ENCODE measurements at regions not wholly inside any gene's neighbourhood (a gene's known extent, or its start where the extent isn't known, plus 50 kb on each side); places are given as distances from the start of the nearest gene placed in this dataset.

GRCh38 chr18:40926679-40927078 is 1028.4 kb upstream of the PIK3C3 start:
- WGBS (ENCODE audit: insufficient coverage, insufficient replicate concordance, low lambda C conversion rate, missing lambda C conversion rate): 24% methylated on average over 5 of the region's 5 CpGs
- Histone ChIP-seq H3K4me2 (ENCODE audit: control insufficient read depth, insufficient read depth) (no peak overlapping the region), H3K27me3 (replicated peaks in 1 of 2; ENCODE audit: control insufficient read depth in 2 of 2, insufficient read depth in 2 of 2, low read length in 1 of 2) (no peaks in the 10 kb centered on the region), H3K79me2 (ENCODE audit: control insufficient read depth, insufficient read depth, low read length) (no peaks in the 10 kb centered on the region), H3K4me1 (ENCODE audit: control insufficient read depth, insufficient read depth, low read length) (no peaks in the 10 kb centered on the region), H3K36me3 (ENCODE audit: control insufficient read depth in 2 of 2, insufficient read depth in 2 of 2, low read length in 1 of 2) (no peaks in the 10 kb centered on the region), H3K9ac (ENCODE audit: control insufficient read depth, insufficient read depth, low read length) (no peak overlapping the region), H3K27ac (ENCODE audit: control insufficient read depth, insufficient read depth) (no peak overlapping the region), H4K20me1 (ENCODE audit: control insufficient read depth, insufficient read depth) (no peaks in the 10 kb centered on the region), H2AFZ (ENCODE audit: control insufficient read depth, low read depth, low read length) (no peak overlapping the region), H3K4me3 (no peak overlapping the region), H3K9me3 (replicated peaks; ENCODE audit: control insufficient read depth, insufficient read depth, low read length) (no peaks in the 10 kb centered on the region)
- intact Hi-C loops (cut with micrococcal nuclease; ENCODE audit: unreplicated experiment): no loop called here
- ChIA-PET POLR2A (no interaction called here), RAD21 (ENCODE audit: unreplicated experiment) (no interaction called here), CTCF (interaction anchor here (1.5 kb wide), 1 partner anchor 9 kb away, joined by 4 read pairs; no protein-coding TSS in a partner anchor), SMC1A (ENCODE audit: uncharacterized antibody, unreplicated experiment) (no interaction called here)
- no TSS peak for BruUV-seq (replicated peaks)
- in situ Hi-C loops (cut with MboI): loop anchor here (25.0 kb wide), 1 partner anchor 811 kb away; no protein-coding TSS in a partner anchor
- FAIRE-seq: no peak
- TF ChIP-seq ZSCAN29 (IDR thresholded peaks at IDR 0.05) (no peak), WRNIP1 (IDR thresholded peaks at IDR 0.05; ENCODE audit: borderline replicate concordance, low read depth, low read length) (no peak), ZNF274 (IDR thresholded peaks at IDR 0.05; ENCODE audit: insufficient read depth, insufficient read length) (no peak), ZNF217 (IDR thresholded peaks at IDR 0.05) (no peak), RBBP5 (conservative IDR thresholded peaks at IDR 0.05) (no peak), E2F4 (IDR thresholded peaks at IDR 0.05; ENCODE audit: low read depth, low read length) (no peak), POLR2AphosphoS5 (IDR thresholded peaks at IDR 0.05; ENCODE audit: low read length) (no peak), NRF1 (conservative IDR thresholded peaks at IDR 0.05; ENCODE audit: low read depth, low read length) (no peak), SMAD1 (IDR thresholded peaks at IDR 0.05; ENCODE audit: low read depth, partially characterized antibody) (no peak), ATF3 (IDR thresholded peaks at IDR 0.05; ENCODE audit: borderline replicate concordance, extremely low read depth, low read depth, low read length) (no peak), HDAC2 (IDR thresholded peaks at IDR 0.05) (no peak), SIX5 (IDR thresholded peaks at IDR 0.05; ENCODE audit: low read depth, low read length, severe bottlenecking) (no peak)
- ATAC-seq: no peak
- no peak for DNase-seq (ENCODE audit: low read depth, low spot score)

Data from GM12878 (cell line).